HL-60 (cell line): ENCODE measurements at regions not wholly inside any gene's neighbourhood (a gene's known extent, or its start where the extent isn't known, plus 50 kb on each side); places are given as distances from the start of the nearest gene placed in this dataset.

Source experiments
- DNase-seq, 2 experiments: peaks; one replicate each; pipeline ENCODE4 v3.0.0-alpha.2; 2010 to 2020; ENCODE audit warnings: low read depth in 1 of 2, low spot score in 1 of 2
- H3K27ac ChIP-seq: fragments of 250-450 bp; sonication (Bioruptor Pico); replicated peaks from 2 replicates; pipeline ENCODE4 v1.5.1; 2020; ENCODE audit warnings: mild to moderate bottlenecking, moderate library complexity
- H3K27me3 ChIP-seq: fragments of 250-450 bp; sonication (Bioruptor Pico); 2 replicates; pipeline ENCODE4 v1.5.1; 2021; ENCODE audit warnings: mild to moderate bottlenecking, moderate library complexity; ENCODE audit not compliant: insufficient read depth, poor library complexity, severe bottlenecking
- H3K4me3 ChIP-seq: replicated peaks from 2 replicates; pipeline ENCODE4 v1.5.1; 2011; ENCODE audit warnings: mild to moderate bottlenecking, control low read depth, low read length; ENCODE audit not compliant: insufficient read depth
- CTCF ChIP-seq: IDR thresholded peaks from one replicate; pipeline ENCODE4 v1.5.1; 2011; ENCODE audit warnings: low read length, control low read depth, inconsistent platforms; ENCODE audit not compliant: insufficient read depth
- GABPA ChIP-seq: IDR thresholded peaks from 2 replicates; pipeline ENCODE4 v1.6.1; 2012; ENCODE audit warnings: low read depth
- POLR2AphosphoS5 ChIP-seq: IDR thresholded peaks from 2 replicates; pipeline ENCODE4 v1.6.1; 2012; ENCODE audit warnings: low read depth
- REST ChIP-seq: IDR thresholded peaks from 2 replicates; pipeline ENCODE4 v1.6.1; 2012; ENCODE audit warnings: low read depth; ENCODE audit not compliant: insufficient replicate concordance
- SPI1 ChIP-seq: IDR thresholded peaks from 2 replicates; pipeline ENCODE4 v1.6.1; 2012; ENCODE audit warnings: low read depth, mild to moderate bottlenecking, borderline replicate concordance

GRCh38 chr5:23269981-23270380 is 237.4 kb upstream of the PRDM9 start:
- Histone ChIP-seq H3K27me3 (no peaks in the 10 kb centered on the region), H3K27ac (no peak overlapping the region), H3K4me3 (no peak overlapping the region)
- no peak for TF ChIP-seq CTCF
- DNase-seq: no peak

- TF ChIP-seq CTCF (no peak), SPI1 (no peak), REST (no peak), GABPA (no peak)
- Histone ChIP-seq H3K27ac (no peak overlapping the region), H3K27me3 (no peaks in the 10 kb centered on the region), H3K4me3 (no peak overlapping the region)
- DNase-seq: no peak
Measured at GRCh38 chr5:23268136-23268535, 239.3 kb upstream of the PRDM9 start.

GRCh38 chr5:23260621-23261020 is 246.8 kb upstream of the PRDM9 start:
- DNase-seq: no peak
- no peaks in the 10 kb centered on the region for H3K27me3 ChIP-seq
- TF ChIP-seq SPI1: no peak
- TF ChIP-seq CTCF: no peak
- H3K27ac ChIP-seq: no peak overlapping the region
- H3K4me3 ChIP-seq: no peak overlapping the region

GRCh38 chr5:23257656-23258055 is 249.8 kb upstream of the PRDM9 start:
- DNase-seq: no peak
- H3K27me3 ChIP-seq: no peaks in the 10 kb centered on the region
- TF ChIP-seq POLR2AphosphoS5: no peak
- no peak for TF ChIP-seq REST
- no peak for TF ChIP-seq GABPA
- no peak for TF ChIP-seq CTCF
- TF ChIP-seq SPI1: no peak

More at GRCh38 chr5:23257656-23258055, 249.8 kb upstream of the PRDM9 start:
- Histone ChIP-seq H3K4me3 (no peak overlapping the region), H3K27ac (no peak overlapping the region)
